Stimulated activated CD4-positive, alpha-beta T cell treated with anti-CD3 and anti-CD28 coated beads, Interleukin-2, amount 100 ng/mL, for 24 hours (primary cell): ENCODE measurements at regions not wholly inside any gene's neighbourhood (a gene's known extent, or its start where the extent isn't known, plus 50 kb on each side); places are given as distances from the start of the nearest gene placed in this dataset.

Experiments used
- DNase-seq, 2 donors: peaks; one replicate each; pipeline ENCODE4 v3.0.0-alpha.2; 2020

- DNase-seq, result no peak
These were observed 197.4 kb upstream of the IRX2 start for GRCh38 chr5:2948875-2949274.

DNA sequence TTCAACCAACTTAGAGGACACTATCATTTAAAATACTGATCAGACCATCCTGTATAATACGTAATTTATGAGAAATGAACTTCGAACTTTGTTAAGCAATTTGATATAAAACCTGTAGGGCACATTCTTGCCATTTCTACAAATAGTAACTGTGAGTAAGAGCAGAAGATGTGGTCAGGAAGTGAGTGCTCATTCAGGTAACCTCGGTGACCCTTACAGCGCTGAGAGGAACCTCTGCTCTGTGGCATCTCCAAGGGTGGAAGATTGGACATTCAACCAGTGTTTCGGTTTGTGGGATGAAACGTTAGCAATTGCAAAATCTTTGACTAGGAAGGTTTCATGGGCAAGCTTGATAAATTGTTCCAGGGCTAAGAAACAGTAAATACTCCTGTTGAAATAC, 194.8 kb upstream of the IRX2 start:
- DNase-seq, result no peak

- DNase-seq, result no peak
These were observed 184.9 kb upstream of the IRX2 start for GRCh38 chr5:2936413-2936812.

- no peak for DNase-seq
These were observed 178.3 kb upstream of the IRX2 start for GRCh38 chr5:2929779-2930178.

DNA sequence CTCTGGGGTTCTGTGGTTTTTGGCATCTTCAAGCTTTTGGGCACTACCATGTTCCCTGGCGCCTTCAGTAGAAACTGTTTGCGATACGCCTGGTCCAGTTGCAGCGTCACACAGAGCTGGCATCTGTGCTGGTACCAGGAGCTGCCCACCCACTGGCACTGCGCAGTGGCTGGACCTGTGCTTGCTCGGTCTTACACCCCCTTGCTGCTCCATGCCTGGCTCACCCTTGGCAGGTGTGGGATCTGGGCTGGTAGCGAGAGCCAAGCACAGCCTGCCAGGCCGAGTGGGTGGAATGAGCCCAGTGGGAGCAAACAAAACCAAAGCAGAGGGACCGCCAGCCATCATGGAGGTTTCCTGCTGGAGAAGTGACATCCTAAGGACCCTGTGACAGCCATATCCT, 170.2 kb upstream of the IRX2 start:
- DNase-seq, result no peak

DNA sequence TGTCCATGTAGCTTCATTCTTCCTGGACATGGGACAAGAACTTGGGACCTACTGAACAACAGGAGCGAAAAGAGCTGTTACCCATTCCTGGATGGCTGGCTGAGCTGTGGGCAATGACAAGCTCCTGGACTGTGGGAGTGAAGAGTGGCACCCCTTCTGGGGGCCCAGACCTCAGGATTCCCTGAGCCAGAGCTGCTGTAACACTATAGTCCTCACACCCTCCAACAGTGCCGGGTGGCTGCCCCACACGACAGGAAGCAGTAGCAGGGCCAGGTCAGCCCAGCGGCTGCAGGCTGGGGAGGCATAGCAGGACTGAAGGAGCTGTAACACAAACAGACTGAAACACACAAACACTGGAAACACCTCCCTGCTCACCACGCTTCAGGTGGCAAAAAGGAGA, 169.7 kb upstream of the IRX2 start:
- no peak for DNase-seq

GRCh38 chr5:2920312-2920711, 168.8 kb upstream of the IRX2 start:
- no peak for DNase-seq

DNA sequence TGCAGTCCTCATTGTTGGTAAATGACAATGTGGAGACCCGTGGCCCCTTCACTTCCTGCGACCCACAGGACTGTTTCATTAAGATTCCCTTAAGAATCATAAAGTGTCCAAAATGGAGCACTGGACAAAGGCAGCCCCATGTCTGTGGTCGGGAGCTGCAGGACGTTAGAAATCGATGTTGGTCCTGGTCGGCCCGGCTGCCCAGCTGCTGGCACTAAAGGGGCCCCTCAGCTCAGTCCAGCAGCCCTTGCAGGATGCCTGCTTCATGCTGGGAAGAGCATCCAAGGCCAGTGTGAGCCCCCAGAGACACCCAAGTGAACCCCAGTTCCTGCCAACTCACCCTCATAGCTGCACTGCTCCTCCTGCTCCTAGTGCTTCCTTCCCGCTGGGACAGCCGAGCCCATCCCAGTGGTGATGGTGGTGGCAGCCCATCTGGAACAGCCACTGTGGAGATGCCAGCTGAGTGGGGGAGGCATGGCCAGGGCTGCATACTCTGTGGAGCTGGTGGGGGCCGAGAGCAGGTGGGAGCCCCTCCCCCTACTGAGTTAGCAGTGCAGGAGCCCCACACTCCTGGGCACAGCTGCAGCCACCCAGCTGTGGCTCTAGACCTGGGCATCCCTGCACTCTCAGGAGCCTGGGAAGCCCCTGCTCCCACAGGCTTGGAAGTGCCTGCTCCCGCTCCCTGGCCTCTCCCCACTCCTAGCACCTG, 168.0 kb upstream of the IRX2 start:
- no peak for DNase-seq

- DNase-seq, result no peak
These were observed 166.0 kb upstream of the IRX2 start for GRCh38 chr5:2917524-2917923.

GRCh38 chr5:2917093-2917492, 165.6 kb upstream of the IRX2 start:
- DNase-seq, result no peak

GRCh38 chr5:2916076-2916682, 164.7 kb upstream of the IRX2 start:
- DNase-seq, result no peak

DNA sequence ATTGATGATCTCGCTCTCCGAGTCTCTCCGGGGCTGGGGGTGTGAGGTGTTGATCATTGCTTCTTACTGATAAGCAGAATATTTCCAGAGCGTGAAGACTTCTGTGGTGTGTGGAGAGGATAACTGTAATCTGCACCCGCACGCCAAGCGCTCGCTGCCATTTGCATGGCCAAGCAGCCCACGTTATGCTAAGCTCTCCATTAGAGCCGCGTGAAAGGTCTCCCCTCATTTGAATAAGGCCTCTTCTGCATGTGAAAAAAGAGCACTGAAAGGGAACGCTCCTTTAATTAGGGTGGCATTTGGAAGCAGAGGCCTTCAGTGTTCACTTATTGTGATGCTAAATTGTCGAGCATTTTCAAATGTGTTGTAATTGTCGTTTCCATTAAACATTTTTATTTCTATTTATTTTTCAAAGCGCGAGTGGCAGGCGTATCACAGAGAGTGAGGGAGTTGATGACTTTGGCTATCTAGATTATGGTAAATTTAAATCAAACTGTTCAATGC, 163.6 kb upstream of the IRX2 start:
- DNase-seq, result no peak

DNA sequence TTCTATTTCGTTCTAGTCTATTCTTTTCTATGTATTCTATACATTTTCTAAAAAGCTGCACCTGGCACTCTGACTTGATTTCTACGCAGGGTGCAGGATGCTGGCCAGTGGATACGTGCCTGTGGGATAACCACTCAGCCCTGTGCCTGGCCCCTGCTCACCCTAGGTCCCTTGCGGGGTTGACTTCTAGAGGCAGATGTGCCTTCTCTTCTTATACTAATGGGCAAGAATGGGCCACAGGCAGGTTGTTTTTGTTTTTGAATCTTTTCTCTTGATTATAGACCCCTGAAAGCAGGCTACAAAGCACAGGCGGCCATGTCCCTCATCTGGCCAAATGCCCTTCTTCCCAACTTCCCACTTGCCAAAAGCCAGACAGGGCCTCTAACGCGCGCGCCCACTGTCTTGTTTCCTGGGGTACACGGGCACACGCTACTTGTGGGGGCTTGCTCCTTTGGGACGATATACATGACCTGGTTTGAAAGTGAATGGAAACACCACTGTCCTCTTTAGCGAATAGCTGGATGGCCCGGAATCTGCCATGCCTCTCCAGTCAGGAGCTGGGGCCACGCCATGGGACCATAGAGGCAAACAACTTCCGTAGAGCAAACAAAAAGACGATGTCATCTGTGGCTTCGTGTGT, 162.7 kb upstream of the IRX2 start:
- DNase-seq, result no peak

GRCh38 chr5:2913281-2913680, 161.8 kb upstream of the IRX2 start:
- DNase-seq, result no peak

DNA sequence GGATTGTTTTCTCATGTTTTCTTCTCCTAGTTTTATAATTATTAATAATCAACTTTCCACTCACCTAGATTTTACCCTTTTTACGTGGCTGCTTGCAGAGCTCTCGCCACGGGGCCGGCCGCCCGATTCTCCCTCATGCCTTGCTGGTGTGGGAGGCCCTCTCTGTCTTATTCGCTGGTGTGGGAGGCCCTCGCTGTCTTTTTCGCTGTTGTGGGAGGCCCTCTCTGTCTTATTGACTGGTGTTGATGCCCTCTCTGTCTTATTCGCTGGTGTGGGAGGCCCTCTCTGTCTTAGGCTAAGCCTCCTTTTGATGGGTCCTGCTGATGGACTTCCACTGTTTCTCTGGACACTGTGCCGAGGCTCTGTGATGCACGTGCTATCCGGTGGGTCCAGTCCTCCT, 161.3 kb upstream of the IRX2 start:
- DNase-seq, result no peak

GRCh38 chr5:2910401-2911175, 159.1 kb upstream of the IRX2 start:
- no peak for DNase-seq

- no peak for DNase-seq
These were observed 157.6 kb upstream of the IRX2 start for GRCh38 chr5:2909035-2909434.

DNA sequence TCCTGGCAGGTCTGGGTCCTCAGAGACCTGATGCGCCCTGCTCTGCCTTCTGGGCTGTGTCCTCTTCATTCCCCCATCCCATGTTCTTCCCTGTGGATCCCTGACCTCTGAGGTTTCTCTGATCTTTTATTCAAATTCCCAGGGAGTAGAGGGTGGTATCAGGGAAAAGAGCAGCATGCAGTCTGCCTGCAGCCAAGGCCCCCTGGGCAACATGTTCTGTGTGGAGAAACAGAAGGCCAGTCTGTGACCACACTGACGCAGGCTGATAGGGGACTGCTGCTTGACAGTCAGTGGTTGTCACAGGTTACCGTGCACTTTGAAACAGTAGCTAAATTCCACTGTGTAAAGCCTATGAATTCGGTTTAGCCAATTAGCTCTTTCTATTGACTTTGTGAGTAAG, 156.6 kb upstream of the IRX2 start:
- no peak for DNase-seq

DNA sequence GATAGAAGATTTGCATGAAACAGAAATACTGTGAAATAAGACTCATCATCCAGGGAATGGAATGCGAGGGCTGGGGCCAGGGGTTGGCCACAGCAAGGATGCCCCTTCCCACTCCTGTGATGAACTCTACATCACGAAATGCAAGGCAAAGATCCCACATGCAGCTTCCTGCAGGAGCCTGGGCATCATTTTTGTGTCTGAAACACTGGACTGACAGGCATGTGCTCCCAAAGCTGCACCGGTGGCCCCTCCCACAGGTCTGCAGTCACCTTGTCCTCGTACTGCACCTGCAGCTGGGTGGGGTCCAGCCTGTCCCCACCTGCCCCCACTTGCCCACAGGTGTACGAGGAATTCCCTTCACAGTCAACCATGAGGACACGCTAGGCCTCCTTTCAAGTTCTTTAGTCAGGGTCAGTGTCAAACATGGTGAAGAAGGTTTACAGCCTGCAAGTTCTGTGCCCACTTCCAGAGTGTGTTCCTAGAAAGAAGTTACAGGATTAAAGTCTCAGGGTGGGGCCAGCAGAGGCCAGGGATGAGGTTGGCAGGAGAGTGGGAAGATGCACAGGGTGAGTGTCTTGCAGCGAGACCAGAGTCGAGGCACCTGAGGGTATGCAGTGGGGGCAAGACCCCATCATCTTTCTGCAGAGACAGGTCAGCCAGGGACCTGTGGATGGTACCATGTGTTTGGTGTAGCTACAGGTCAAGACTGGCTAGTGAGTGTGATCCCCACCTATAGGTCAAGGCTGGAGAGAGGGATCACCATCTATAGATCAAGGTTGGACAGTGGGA, 155.0 kb upstream of the IRX2 start:
- DNase-seq, result no peak

DNA sequence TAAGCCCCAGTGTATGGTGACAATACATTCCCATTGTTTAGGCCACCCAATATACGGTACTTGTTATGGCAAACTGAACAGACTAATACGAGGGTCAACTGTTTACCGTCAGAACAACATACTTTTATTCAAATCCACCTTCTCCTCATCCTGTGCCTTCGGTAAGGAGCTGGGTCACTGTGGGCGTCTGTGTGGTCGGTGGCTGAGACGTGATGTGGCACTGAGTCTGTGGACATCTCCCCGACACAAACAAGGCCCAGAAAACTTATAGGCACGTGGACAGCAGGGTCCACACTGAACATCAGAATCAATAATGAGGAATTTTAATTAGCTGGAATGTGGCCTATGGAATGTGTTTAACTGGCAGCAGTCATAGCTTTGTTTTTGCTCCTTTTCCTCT, 154.3 kb upstream of the IRX2 start:
- no peak for DNase-seq

DNA sequence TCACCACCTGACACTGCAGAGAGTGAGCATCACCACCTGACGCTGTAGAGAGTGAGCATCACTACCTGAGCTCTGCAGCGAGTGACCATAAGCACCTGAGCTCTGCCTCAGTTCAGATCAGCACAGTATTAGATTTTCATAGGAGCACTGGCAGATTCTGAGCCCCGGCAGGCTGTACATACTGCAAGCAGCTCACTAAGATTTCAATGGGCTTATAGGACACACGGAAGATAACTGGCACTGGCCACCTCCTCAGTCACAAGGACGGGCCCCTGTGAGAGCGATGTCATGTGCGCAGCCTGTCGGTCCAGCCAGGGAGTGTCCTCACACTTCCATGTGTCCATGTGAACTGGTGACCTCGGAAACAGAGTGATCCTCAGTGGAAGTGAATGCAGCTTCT, 153.5 kb upstream of the IRX2 start:
- no peak for DNase-seq

DNA sequence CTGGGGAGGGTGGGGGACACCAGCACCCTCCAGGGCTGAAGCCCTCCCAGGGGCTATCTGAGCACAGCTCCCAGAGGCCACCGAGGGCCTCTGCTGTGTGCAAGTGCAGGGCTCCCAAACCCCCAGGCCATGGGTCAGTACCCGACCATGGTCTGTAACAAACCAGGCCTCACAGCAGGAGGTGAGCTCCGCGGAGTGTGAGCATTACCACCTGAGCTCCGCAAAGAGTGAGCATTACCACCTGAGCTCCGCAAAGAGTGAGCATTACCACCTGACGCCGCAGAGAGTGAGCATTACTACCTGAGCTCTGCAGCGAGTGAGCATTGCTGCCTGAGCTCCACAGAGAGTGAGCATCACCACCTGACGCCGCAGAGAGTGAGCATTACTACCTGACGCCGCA, 152.9 kb upstream of the IRX2 start:
- DNase-seq, result no peak
